Mesothelial cell of epicardium (in vitro differentiated cells): ENCODE measurements at regions not wholly inside any gene's neighbourhood (a gene's known extent, or its start where the extent isn't known, plus 50 kb on each side); places are given as distances from the start of the nearest gene placed in this dataset.
"Not testable (repeated sequence)": the region's sequence is repeated elsewhere in the genome, so short reads cannot be mapped to it uniquely, and the experiment has no call there.

Experiments used
- DNase-seq, 2 experiments: peaks; one replicate each; pipeline ENCODE4 v3.0.0; 2021; ENCODE audit warnings: low spot score in 2 of 2; ENCODE audit not compliant: unreplicated experiment in 2 of 2
- H3K27ac Mint-ChIP-seq: 2 replicates; pipeline ENCODE4 v1.8.0; 2021; ENCODE audit warnings: mixed read lengths
- H3K27me3 Mint-ChIP-seq: 2 replicates; pipeline ENCODE4 v1.8.0; 2021; ENCODE audit warnings: low read depth, mixed read lengths
- H3K36me3 Mint-ChIP-seq: 2 replicates; pipeline ENCODE4 v1.8.0; 2021; ENCODE audit warnings: mixed read lengths
- H3K4me1 Mint-ChIP-seq: 2 replicates; pipeline ENCODE4 v1.8.0; 2021; ENCODE audit warnings: mixed read lengths
- H3K4me3 Mint-ChIP-seq: 2 replicates; pipeline ENCODE4 v1.8.0; 2021; ENCODE audit warnings: mild to moderate bottlenecking, moderate library complexity, mixed read lengths
- H3K9me3 Mint-ChIP-seq: 2 replicates; pipeline ENCODE4 v1.8.0; 2021; ENCODE audit warnings: mixed read lengths
- TF ChIP-seq, protein P1 (sequence below): fragments of 200-600 bp; sonication (generic); IDR thresholded peaks from one replicate; pipeline ENCODE4 v1.5.0; 2021; ENCODE audit warnings: antibody characterized with exemption; ENCODE audit not compliant: unreplicated experiment

DNA sequence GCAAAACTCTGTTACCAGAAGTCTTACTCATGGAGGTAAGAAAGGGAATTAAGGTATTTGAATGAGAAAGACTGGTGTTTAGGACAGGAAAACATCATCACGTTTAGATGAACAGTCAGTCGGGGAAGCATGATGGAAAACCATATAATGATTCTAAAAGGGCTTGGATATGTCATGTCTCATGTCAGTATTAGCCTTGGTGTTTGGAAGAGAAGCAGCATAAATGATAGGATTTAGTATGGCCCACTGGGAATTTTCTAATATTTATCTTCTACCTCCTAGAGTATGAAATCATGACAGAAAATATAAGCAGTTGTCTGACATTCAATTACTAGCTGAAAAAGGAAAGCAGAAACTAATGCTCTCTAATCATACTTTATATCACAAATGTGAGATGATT is 1643.6 kb upstream of the CELF4 start:
- Mint-ChIP-seq H3K4me3 (no peak overlapping the region), H3K27me3 (no peaks in the 10 kb centered on the region), H3K27ac (no peak overlapping the region), H3K4me1 (no peaks in the 10 kb centered on the region), H3K36me3 (no peaks in the 10 kb centered on the region), H3K9me3 (peaks cover 18% of the 10 kb centered on the region)
- TF ChIP-seq, protein P1, sequence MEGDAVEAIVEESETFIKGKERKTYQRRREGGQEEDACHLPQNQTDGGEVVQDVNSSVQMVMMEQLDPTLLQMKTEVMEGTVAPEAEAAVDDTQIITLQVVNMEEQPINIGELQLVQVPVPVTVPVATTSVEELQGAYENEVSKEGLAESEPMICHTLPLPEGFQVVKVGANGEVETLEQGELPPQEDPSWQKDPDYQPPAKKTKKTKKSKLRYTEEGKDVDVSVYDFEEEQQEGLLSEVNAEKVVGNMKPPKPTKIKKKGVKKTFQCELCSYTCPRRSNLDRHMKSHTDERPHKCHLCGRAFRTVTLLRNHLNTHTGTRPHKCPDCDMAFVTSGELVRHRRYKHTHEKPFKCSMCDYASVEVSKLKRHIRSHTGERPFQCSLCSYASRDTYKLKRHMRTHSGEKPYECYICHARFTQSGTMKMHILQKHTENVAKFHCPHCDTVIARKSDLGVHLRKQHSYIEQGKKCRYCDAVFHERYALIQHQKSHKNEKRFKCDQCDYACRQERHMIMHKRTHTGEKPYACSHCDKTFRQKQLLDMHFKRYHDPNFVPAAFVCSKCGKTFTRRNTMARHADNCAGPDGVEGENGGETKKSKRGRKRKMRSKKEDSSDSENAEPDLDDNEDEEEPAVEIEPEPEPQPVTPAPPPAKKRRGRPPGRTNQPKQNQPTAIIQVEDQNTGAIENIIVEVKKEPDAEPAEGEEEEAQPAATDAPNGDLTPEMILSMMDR = no peak
- DNase-seq = no peak

DNA sequence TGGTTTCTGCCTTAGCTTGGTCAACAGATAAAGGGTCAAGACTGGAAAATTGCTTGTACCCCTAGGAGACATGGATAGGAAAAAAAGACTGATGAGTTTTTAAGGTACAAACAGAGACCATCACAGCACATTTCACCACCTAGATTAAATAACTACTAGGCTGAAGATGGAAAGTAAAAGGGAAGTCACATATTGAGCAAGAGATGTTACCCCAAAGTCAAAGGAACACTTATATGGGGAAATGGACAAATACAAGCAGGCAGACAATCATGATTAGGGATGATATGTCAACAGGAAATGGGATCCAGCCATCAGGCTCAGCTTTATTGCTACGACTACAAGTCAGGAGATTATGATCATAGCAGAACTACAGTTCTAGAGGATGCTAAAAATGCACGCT is 1643.1 kb upstream of the CELF4 start:
- no peak overlapping the region for H3K27ac Mint-ChIP-seq
- DNase-seq = no peak
- H3K4me1 Mint-ChIP-seq = no peaks in the 10 kb centered on the region
- TF ChIP-seq, protein P1 = no peak
- H3K27me3 Mint-ChIP-seq = no peaks in the 10 kb centered on the region
- H3K9me3 Mint-ChIP-seq = peaks cover 14% of the 10 kb centered on the region
- no peaks in the 10 kb centered on the region for H3K36me3 Mint-ChIP-seq
- no peak overlapping the region for H3K4me3 Mint-ChIP-seq

DNA sequence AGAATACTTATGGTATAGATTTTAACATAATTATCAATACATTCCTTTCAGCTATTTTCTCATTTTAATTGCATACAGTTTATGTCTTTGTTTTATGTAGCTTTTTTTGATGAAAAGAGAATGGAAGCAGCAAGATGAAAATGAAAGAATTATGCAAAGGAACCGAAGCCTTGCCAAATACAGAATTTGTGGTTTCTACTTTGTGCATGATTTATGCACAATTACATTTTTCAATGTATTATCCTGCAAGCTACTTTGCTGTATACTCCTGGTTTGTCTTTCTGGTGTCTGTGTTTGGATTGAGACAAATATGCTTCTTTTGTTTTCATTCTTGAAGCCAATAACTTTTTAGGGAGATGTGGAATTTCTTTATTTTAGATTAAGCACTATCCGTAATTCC is 1642.6 kb upstream of the CELF4 start:
- Mint-ChIP-seq H3K27me3 (no peaks in the 10 kb centered on the region), H3K4me1 (no peaks in the 10 kb centered on the region), H3K4me3 (no peak overlapping the region), H3K27ac (no peak overlapping the region), H3K36me3 (no peaks in the 10 kb centered on the region), H3K9me3 (peaks cover 11% of the 10 kb centered on the region)
- DNase-seq = no peak
- TF ChIP-seq, protein P1 = no peak

DNA sequence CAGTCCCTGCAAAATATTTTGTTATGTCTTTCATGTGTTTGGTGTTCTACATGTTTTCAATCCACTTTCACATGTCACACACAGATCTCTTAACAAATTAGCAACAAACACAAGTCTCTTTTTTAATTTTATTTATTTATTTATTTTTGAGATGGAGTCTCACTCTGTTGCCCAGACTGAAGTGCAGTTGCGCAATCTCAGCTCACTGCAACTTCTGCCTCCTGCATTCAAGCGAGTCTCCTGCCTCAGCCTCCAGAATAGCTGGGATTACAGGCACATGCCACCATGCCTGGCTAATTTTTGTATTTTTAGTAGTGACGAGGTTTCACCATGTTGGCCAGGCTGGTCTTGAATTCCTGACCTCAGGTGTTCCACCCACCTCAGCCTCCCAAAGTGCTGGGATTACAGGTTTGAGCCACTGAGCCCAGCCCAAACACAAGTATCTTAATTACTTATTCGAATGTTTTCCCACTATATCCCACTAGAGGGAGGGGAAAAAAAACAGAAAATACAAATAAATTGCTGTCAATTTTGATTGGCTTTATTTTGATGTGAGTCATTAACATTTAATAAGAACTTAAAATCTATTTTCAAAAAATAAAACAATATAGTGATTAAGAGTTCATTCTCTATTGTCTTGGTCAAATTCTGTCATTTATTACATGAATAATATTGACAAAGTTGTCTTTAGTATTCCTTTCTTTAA is 1641.0 kb upstream of the CELF4 start:
- not testable (repeated sequence) for H3K4me3 Mint-ChIP-seq, H3K9me3 Mint-ChIP-seq, H3K27me3 Mint-ChIP-seq, H3K4me1 Mint-ChIP-seq, H3K36me3 Mint-ChIP-seq, DNase-seq, H3K27ac Mint-ChIP-seq
- TF ChIP-seq, protein P1 = peak; percentile 46

DNA sequence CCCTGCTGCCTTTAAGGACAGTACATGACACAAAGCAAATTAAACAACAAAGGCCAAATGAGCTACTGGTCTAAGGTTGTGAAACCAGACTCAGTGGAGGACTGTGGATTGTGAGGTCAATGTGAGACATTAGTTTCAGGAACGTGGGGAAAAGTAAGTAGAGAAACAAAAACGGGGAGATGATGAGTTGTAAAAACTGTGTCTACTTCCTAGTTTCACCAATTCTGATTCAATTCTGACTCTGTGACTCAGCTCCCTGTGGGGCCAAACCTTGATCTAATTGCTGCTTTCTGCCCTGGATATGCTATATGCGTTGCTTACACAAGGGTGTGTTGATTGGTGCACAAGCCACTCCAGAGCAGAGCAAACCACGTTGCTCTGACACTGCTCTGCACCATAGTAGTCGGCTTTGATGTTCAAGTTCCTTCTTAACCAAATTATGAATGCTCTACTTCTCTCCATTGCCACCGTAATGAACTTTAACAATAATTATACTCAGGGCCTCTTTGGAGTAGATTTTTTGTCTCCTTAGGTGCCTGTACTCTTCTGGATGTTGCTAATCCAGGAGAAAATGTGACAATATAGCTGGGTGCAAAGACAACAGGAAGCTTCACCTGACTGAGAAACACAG is 1640.1 kb upstream of the CELF4 start:
- no peaks in the 10 kb centered on the region for H3K36me3 Mint-ChIP-seq
- no peak overlapping the region for H3K4me3 Mint-ChIP-seq
- no peaks in the 10 kb centered on the region for H3K9me3 Mint-ChIP-seq
- no peaks in the 10 kb centered on the region for H3K27me3 Mint-ChIP-seq
- no peak overlapping the region for H3K27ac Mint-ChIP-seq
- H3K4me1 Mint-ChIP-seq = no peaks in the 10 kb centered on the region
- TF ChIP-seq, protein P1 = no peak
- DNase-seq = no peak
